EL (cell line): ENCODE measurements at regions not wholly inside any gene's neighbourhood (a gene's known extent, or its start where the extent isn't known, plus 50 kb on each side); places are given as distances from the start of the nearest gene placed in this dataset.
"Not testable (repeated sequence)": the region's sequence is repeated elsewhere in the genome, so short reads cannot be mapped to it uniquely, and the experiment has no call there.

Experiments used
- DNase-seq: peaks from one replicate; pipeline ENCODE4 v3.0.0-alpha.2; 2016

DNA sequence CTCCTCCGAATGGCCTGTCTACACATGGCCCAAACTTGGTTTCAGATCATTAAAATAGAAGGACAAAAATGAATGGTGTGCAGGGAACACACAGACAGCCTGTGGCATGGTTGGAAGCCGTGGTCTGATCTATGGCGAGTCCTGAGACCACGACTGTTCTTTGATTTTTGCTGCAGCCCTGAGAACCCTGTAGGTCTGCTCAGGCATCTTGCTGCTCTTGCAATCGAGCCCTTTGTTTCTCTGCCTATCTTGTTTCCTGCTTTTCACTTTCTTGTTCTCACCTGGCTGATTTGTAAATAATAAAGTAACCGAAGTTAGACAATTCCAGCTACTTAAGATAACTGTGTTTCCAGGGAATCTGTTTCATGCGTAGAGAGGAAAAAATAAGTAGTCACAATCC, 54.1 kb upstream of the NBPF9 start:
- DNase-seq, result not testable (repeated sequence)

DNA sequence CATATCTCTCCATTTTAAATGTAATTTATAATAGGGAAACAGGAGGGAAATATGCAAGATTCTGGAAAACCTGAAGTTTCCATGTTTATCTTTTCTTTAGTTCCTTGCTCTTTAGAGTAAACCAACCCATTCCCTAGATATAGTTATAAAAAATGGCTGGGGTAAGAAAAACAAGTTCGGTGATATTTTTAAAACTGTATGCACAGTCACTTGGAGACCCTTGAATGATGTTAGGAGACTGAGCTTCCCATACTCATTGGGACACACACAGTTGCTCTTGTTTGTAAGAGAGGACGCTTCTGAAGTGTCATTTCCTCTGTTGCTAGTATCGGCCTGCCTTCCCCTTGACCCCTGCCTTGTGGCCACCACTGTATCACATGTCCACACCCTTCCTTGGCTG, 55.0 kb upstream of the NBPF9 start:
- not testable (repeated sequence) for DNase-seq

DNA sequence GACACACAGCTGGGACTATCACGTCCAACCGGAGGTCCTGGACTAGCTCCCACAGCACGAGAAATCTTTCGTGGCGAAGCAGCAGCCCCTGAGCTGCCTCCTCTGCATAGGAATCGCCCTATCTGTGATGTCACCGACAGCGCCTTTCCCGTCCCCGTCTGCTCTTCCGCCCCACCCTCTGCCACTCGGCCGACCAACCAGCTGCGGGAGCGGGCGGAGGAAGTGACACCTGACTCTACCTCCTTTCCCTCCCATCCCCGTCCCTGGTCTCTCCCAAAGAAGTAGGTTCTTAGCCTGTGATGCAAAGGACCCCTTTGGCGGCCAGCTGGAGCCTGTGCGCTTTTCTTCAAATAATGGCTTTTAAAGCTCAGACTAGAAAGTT, 59.7 kb upstream of the NBPF9 start:
- DNase-seq, result not testable (repeated sequence)

DNA sequence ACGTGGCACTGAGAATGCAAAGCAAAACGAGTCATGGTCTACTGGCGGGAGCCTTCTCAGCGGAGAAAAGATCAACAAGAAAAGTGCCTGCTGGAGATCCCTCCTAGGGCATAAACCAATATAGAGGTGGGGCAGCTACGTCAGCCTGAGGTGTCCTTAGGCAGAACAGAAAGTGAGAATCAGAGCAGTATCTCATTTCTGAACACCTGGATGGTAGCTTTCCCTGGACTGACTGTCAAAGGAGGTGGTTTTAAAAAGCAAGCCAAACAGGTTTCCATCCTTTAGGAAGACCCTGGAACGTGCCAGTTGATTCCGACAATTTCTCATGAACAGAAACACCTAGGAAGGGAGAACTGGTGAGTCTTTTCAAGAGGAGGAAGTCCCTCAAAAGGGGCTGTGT, 71.4 kb upstream of the NBPF9 start:
- not testable (repeated sequence) for DNase-seq

DNA sequence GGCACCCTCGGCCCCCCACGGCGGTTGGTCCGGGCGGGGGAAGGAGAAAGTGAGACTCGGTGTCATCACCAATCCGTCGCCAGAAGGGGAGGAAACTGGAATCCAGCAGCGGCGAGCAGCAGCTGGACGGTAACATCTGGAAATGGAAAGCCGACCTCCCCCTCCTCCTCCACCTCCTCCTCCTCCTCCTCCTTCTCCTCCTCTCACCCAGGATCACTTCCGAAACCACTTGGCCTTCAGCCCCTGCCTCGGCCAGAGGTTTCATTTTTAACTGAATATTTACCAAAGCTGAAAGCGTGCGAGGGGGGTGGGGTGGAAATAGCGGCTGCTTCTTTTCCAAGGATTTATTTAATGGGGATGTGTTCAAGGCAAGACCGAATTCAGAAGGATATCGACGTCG, 72.5 kb upstream of the NBPF9 start:
- DNase-seq, result not testable (repeated sequence)

DNA sequence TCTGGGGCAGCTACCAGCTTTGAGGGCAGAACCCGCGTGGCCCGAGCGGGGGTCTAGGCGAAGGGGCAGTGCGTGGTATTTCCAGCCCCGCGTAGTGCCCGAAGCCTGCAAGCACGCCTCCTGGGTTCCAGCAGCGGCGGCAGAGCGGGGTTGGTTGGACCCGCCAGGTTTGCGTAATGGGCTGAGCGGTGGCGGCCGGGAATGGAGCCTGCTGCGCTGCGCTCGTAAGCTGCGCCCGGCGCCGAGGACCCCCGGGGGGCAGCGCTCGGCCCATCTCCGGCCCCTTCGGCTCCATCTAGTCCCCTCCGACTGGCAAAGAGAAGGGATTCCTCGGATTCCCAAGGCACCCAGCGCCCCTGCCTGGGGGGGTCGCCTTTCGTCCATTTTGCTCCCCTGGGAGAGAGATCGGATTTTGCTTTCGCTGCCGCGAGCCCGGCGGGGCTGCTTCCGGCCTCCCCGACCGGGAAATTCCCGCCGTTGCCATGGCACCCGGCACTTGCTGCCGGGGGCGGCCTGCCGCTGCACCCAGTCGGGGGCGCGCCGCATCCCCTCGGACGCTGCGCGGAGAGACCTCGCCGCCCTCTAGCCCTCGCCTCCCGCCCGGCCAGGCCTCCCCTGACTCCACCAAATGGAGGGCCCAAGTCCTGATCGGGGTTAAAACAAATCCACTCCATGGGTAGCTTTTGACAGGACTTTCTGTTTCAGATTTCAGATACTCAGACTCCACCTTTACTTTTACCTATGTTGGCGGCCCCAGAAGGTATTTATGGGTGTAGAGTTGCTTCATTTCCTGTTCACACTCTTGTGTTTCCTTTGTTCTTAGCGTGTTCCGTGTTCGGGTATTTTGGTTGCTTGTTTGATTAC, 73.3 kb upstream of the NBPF9 start:
- peak; percentile 63 for DNase-seq

DNA sequence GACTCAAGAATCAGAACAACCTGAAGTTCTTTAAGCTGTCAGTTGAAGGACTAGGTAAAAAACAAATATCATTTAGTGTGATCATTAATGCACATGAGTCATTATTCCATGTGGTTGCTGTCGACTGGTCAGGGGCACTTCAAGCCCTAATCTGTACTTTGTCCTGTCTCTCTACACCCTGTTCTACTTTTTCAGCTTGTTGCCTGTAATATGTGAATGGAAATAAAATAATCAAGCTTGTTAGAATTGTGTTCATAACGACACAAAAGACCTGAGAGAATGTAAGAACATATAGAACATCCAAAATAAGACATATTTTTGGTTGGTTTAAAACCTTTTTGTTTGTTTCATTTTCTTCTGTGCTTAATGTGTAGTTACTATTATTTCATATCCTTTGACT, 87.4 kb upstream of the NBPF9 start:
- not testable (repeated sequence) for DNase-seq

DNA sequence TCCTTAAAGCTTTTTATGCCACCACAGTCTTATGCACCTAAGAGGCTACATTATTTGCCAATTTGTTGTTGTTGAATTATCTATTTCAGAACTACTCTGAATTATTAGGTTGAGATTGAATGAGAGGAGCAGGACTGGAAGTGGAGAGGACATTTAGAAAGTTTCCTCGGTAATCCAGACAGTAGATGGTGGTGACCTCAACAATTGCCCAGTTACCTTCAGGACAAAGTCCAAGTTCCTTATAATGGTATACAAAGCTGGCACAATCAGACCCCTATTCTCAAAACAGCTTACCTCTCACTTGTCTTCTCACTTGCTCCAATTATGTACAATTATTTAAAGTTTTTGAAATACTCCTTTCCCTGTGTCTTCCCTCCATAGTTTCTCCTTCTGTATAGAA, 93.3 kb upstream of the NBPF9 start:
- DNase-seq, result not testable (repeated sequence)

DNA sequence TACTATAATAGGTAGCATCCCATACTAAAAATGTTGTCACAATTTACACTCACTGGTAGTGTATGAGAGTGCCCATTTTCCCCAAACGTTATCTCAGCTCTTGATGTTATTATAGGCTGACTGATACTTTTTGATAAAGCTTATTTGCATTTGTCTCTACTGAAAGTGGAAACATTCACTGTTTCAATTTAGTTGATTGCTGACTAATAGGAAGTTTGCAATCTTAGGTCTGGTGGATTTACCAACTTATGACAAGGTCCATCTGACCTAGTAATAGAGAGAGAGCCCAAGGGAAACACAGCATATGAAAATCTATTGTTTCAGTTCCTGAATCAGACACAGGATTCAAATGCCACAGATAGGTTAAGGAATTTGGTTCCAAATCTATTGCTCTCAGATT, 97.2 kb upstream of the NBPF9 start:
- DNase-seq, result peak; percentile 18

DNA sequence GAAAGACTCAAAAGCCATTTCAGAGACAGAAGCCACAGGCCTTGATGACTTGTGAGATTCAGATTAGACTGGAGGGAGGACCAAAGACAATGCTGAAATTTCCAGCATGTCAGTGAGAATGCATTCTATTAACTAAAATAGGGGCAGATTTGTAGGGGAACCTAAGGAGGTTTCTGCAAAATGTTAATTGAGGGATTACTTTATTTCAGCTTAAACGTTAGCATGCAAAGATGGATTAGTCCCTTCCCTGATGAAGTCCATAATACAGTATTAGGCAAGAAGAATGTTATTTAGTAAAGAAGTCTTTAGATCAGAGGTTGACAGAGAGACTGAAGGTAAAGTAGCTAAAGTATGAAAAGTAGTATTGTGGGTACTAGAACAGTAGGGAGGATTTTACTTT, 98.9 kb upstream of the NBPF9 start:
- DNase-seq, result not testable (repeated sequence)

DNA sequence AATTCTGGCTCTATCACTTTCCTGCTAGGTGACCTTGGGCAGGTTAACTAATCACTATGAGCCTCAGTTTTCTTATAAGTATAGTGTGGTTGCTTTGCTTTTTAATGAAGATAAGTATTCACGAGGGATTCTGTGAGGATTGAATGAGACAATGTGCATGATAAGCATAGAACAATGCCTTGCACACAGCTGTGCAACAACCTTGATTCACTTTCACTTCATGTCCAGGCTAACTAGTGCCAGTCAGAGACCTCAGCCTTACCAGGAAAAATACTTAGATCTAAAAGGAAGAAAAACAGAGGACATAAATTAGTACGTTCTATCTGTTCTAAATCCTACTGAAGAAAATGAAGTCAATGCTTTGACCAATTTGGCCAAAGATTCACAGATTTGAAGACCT, 101.0 kb upstream of the NBPF9 start:
- DNase-seq, result not testable (repeated sequence)

DNA sequence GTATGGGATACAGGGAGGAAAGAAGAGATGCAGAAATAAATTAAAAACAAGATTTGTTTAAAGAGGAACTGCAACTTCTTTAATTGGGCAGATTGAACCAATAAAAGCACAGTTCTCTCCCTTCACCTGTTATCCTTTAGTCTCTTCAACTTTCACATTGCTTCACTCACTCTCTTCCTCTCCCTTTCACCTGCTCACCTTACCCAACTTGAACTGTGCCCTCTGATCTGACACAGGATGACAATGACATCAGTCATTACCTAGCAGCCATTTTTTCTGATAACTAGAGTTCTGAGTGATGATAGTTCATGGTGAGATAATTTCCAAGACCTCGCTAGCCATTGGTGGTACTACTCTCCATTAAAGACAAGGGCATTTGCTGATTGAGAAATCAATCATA, 105.5 kb upstream of the NBPF9 start:
- DNase-seq, result not testable (repeated sequence)

DNA sequence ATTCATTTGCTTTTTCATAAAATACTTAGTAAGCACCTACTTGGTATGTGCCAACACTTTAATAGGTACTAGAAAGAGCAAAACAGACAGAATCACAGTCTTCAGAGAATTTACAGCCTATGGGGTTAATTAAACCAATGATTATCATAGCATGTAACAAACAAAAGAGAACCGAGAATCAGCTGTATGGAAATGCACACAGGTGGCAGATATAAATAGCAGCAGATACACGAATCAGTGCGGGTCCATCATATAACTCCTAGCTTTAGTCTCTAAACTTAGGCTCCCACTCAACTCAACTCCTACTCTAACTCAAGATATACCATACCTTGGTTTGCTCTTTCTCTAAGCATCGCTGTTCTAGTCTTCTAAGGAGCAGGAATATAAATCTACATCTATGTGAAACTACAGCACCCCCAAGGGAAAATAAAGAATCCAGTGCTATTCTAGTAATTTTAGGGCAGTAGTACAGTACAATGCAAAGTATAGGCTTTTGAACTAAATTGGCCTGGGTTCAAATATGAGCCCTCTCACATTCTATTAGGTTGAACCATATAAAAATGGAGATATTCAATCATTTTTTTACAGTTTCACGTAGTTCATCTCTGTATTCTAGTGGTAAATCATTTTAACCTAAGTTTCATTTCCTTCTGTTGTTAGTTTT, 108.5 kb upstream of the NBPF9 start:
- DNase-seq, result not testable (repeated sequence)

DNA sequence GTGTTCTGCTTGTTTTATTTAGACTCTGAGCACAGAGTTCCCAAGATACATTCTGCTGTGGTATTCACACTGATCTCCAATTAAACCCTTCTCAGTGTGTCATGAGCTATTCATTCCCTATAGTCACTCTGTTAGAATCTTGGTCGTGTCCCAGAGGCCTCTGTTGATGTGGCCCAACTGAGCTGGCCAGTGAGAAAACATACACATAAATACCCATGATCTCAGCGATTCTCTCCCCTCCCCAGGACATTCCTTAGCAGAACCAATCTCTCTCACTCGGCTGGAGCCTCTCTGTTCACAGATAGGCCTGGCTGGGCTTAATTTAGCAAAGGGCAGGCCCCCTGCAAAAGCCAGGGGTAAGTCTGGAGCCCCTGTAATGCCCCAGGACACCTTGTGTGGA, 109.6 kb upstream of the NBPF9 start:
- not testable (repeated sequence) for DNase-seq

DNA sequence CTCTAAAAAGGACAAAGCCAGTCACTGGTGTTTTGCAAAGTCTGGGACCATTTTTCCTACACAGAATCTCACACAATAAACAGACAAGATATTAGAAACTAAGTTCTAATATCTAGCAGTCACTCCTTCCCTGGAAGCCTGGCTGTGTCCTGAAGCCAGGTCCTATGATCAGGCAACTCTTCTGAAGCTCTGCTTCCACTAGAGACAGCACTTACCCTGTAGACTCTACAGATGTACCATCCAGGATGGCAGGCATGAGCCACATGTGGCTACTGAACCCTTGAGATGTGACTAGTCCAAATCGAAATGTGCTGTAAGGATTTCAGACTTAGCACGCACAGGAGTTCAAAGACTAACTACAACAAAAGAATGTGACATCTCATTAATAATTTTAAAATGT, 110.3 kb upstream of the NBPF9 start:
- DNase-seq, result not testable (repeated sequence)

DNA sequence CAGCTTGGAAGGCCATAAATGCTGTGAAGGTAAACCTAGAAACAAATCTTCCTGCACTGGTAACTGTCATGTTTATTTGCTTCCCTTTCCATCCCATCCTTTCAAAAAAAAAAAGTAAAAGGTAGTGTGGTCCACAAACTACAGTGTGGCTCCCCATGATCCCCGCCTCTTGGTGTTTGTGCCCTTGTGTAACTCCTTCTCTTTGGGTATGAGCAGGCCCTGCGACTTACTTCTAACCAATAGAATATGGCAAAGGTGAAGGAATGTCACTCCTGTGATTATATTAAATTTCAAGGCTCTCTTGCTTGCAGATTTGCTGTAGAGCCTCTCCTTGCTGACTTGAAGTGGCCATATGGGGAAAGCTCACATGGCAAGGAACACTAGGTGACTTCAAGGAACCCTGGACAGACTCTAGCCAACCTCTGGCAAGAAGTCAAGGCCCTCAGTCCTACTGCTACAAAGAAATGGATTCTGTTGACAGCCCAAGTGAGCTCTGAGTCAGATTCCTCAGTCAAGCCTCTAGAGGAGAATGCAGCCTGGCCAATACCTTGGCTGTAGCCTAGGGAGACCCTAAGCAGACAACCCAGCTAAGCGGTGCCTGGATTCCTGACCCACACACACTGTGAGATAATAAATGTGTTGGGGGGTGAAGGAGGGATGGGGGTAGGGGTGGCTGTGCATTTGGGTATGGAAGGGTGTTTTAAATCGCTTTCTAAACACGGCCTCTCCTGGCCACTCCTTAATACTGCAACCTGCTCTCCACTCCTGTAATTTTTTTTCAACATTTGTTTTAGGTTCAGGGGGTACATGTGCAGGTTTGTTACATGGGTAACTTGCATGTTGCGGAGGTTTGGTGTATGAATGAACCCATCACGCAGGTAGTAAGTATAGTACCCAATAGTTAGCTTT, 115.0 kb upstream of the NBPF9 start:
- not testable (repeated sequence) for DNase-seq

DNA sequence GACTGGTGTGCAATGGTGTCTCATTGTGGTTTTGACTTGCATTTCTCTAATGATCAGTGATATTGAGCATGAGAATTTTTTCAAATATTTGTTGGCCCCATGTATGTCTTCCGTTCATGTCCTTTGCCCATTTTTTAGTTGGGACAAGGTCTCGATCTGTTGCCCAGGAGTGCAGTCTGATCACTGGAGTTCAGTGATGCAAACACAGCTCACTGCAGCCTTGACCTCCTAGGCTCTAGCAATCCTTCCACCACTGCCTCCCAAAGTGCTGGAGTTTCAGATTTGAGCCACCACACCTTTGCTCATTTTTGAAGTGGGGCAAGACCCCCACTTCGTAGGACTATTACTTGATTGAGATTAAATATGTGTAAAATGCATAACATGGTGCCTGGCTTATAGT, 116.2 kb upstream of the NBPF9 start:
- DNase-seq, result not testable (repeated sequence)

DNA sequence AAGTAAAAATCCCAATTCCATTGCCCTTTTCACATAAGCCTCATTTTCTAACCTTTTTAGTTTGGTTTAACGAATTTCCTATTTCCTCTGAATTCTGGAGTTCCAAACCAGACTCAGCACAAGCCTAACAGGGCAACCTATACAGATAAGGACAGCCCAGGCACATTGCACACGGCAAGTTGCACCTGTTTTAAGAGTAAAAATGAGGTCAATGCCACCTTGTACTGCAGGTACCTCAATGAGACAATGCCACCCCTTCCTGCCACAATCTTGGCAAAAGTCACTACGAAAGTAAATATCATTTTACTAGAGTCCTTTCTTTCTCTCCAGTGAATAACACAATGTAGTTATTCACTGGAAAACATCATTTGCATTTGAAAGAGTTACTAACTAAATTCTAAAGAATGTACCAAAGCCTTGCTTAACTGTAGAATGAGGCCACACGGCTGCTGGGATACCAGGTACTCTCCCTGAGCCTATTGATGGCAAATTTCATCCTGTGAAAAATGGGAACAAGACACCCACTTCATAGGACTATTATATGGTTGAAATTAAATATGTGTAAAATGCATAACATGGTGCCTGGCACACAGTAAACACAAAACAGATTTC, 117.2 kb upstream of the NBPF9 start:
- DNase-seq, result not testable (repeated sequence)

DNA sequence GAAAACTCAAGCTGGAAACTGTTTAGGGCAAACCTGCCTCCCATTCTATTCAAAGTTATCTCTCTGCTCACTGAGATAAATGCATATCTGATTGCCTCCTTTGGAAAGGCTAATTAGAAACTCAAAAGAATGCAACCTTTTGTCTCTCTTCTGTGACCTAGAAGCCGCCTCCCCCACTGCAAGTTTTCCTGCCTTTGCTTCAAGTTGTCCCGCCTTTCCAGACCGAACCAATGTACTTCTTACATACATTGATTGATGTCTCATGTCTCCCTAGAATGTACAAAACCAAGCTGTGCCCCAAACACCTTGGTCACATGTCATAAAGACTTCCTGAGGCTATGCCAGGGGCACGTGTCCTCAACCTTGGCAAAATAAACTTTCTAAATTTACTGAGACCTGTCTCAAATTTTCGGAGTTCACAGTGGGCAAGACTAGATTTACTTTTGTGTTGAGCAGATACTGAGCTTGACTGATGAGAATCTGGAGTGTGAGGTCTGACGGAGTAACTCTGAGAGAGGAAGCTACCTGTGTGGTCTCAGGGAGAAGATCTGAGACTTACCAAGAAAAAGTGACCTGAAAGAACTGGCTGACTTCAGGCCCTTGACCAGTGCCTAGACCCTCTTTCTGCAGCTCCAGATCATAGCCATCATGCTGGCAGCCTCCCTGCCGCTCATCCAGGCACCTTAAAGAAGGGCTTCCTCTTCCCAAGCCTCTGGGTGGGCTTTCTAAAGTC, 124.7 kb upstream of the NBPF9 start:
- DNase-seq, result not testable (repeated sequence)

DNA sequence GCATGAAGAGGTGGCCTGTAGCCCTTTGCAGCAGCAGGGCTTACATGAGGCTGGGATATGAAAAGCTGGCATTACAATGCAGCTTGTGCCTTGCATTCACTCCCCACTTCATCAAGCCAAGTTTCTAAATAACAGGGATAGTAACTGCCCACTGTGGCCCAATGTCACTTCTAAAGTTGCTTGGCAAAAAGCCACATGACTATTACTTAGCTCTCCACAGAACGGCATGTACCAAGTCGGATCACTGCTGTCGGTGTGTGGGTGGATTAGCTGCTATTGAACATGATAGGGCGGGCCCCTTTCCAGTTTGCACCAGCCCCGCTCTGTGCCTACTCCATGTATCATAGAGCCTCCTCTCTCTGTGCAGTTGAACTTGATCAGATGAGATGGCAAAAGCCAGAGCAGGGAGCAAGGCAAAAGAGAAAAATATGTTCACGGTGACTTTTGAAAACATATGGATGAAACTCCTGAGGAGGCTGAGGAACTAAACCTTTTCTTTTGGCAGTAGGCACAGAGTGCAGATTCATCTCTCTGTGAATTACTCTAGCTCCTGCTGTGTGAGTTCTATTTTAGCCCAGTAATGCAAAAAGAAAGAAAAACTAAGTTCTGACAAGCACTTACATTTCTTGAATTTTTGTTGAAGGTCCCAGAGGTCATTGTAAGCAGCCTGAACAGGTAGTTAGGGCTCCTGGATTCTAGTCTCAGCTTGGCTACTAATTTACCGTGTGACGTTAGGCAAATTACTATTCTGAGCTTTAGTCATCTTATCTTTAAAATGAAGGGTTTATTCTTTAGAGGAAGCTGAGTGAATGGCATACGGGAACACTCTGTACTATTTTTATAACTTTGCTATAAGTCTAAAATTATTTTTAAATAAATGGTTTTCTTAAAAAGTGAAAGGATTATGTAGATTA, 125.6 kb upstream of the NBPF9 start:
- not testable (repeated sequence) for DNase-seq

DNA sequence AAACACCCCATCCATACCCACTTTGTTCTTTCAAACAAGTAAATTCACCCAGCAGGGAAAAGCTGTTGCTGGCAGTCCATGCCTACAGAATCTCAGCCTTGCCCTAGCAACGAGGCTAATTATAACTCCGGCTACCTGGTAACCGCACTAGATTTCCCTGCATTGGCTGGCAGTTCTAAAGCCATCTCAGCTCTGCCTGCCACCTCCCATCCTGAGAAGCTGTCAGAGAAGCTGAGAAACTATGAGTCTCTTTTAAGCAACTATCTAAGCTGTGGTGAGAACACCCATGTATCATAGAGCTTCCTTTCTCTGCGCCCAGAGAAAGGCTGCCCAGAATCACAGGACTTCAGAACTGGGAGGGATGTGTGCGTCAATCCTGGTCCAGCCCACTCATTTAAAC, 126.5 kb upstream of the NBPF9 start:
- DNase-seq, result not testable (repeated sequence)
